H1 (cell line): ENCODE measurements at regions not wholly inside any gene's neighbourhood (a gene's known extent, or its start where the extent isn't known, plus 50 kb on each side); places are given as distances from the start of the nearest gene placed in this dataset.

Source experiments
- EP300 ChIP-seq, 2 experiments: IDR thresholded peaks; 1 replicate in 1 of 2; 2 replicates in 1 of 2; pipeline ENCODE4 v1.6.1; 2011 to 2012; ENCODE audit warnings: low read depth in 2 of 2, low read length in 2 of 2, mild to moderate bottlenecking in 2 of 2, borderline replicate concordance in 1 of 2, inconsistent platforms in 1 of 2, moderate library complexity in 1 of 2
- GABPA ChIP-seq: IDR thresholded peaks from 2 replicates; pipeline ENCODE4 v1.6.1; 2011; ENCODE audit warnings: mild to moderate bottlenecking, low read length, moderate library complexity, borderline replicate concordance; ENCODE audit not compliant: insufficient read depth
- HDAC2 ChIP-seq, 2 experiments: fragments of 300-600 bp in 1 of 2; sonication (generic) in 1 of 2; IDR thresholded peaks; 2 replicates each; pipeline ENCODE4 v1.6.1; 2011 to 2012; ENCODE audit warnings: low read depth in 2 of 2, low read length in 2 of 2, mild to moderate bottlenecking in 2 of 2, moderate library complexity in 2 of 2, borderline replicate concordance in 1 of 2, inconsistent platforms in 1 of 2
- HDAC6 ChIP-seq: IDR thresholded peaks from one replicate; pipeline ENCODE4 v1.7.1; 2012; ENCODE audit warnings: low read depth, mild to moderate bottlenecking, inconsistent platforms, low read length, moderate library complexity
- POLR2AphosphoS5 ChIP-seq: IDR thresholded peaks from 2 replicates; pipeline ENCODE4 v1.6.1; 2011; ENCODE audit warnings: low read depth, low read length
- SAP30 ChIP-seq: fragments of 300-600 bp; sonication (generic); IDR thresholded peaks from 2 replicates; pipeline ENCODE4 v1.7.1; 2012; ENCODE audit warnings: low read length, moderate library complexity, mild to moderate bottlenecking, inconsistent platforms; ENCODE audit not compliant: insufficient read depth, insufficient replicate concordance

- TF ChIP-seq HDAC2 (IDR thresholded peaks at IDR 0.05; ENCODE audit: borderline replicate concordance in 1 of 2, low read depth in 2 of 2, low read length in 2 of 2) (no peak), EP300 (IDR thresholded peaks at IDR 0.05; ENCODE audit: borderline replicate concordance in 1 of 2, low read depth in 2 of 2, low read length in 2 of 2) (no peak), SAP30 (no peak), POLR2AphosphoS5 (no peak), HDAC6 (no peak), GABPA (no peak)
Observed at GRCh38 chr1:195898373-195898772, 709.9 kb downstream of the KCNT2 start (continued).
